Activated CD8-positive, alpha-beta memory T cell treated with anti-CD3 and anti-CD28 coated beads for 36 hours (primary cell): ENCODE measurements at regions not wholly inside any gene's neighbourhood (a gene's known extent, or its start where the extent isn't known, plus 50 kb on each side); places are given as distances from the start of the nearest gene placed in this dataset.
"Not testable (repeated sequence)": the region's sequence is repeated elsewhere in the genome, so short reads cannot be mapped to it uniquely, and the experiment has no call there.

Experiments used
- CTCF ChIA-PET: fragments of 350-600 bp; sonication (Branson Sonifier 250); formaldehyde crosslinking; loops from one replicate; lab custom pipeline; 2021; ENCODE audit warnings: antibody characterized with exemption; lab: Charles Lee
- POLR2A ChIA-PET: fragments of 350-600 bp; sonication (Branson Sonifier 250); formaldehyde crosslinking; loops from one replicate; lab custom pipeline; 2021; ENCODE audit warnings: antibody characterized with exemption; lab: Charles Lee

DNA sequence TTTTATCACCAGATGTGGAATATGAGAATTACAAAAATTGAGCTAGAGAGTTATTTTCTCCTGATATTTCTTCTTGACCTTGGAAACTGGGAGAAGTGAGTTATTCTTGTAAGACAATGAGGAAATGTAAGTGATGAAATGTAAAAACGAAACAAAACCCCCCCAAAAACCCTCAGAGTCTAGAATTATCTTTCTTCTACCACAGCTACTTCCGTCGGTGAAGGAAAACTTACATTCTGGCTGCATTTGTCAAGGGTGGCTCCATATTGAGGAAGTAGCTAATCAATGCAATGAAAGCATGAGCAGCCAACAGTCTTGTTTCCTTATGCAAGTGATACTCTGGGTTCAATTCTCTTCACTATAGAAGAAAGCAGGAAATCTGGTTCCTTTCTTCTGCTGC, 661.7 kb upstream of the CITED2 start:
- POLR2A ChIA-PET: no interaction called here
- CTCF ChIA-PET: no interaction called here

DNA sequence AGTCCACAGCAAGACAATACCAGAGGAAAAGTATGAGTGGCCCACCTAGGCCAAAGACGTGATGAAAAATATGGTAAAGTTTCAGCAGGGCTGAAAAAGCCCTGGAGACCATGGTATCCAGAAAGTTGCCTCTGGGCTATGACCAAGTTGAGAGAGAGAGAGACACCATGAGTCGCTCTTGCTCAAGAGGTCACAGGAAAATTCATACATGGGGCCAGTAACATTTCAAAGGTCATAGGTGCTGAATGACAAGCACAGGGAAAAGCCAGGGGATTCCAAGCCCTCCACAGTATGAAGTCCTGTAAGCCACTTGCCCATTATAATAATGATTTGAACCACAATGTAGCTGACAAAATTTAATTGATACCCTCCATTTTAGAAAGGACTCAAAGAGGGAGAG, 657.7 kb upstream of the CITED2 start:
- ChIA-PET CTCF (no interaction called here), POLR2A (no interaction called here)

DNA sequence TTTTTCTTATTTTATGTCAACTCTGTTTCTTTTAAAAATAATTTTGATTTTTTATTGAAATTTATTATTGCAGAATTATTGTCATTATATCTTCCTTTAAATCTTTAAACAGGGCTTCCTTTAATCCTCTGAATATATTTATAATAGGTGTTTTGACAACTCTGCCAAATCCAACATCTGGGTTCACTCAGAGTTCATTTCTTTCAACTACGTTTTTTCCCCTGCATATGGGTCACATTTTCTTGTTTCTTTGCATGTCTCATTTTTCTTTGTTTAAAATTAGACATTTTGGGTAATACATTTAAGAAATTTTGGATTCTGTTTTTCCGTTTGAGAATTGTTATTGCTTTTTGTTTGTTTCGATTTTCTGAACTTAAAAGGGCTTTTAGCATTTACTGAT, 655.1 kb upstream of the CITED2 start:
- POLR2A ChIA-PET: no interaction called here
- CTCF ChIA-PET: no interaction called here

DNA sequence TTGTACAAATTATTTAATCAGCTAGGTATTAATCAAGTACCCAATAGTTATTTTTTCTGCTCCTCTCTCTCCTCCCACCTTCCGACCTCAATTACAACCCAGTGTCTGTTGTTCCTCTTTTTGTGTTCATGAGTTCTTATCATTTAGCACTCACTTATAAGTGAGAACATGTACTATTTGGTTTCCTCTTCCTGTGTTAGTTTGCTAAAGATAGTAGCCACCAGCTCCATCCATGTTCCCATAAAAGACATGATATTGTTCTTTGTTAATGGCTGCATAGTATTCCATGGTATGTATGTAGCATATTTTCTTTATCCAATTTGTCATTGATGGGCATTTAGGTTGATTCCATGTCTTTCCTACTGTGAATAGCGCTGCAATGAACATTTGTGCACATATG, 652.8 kb upstream of the CITED2 start:
- CTCF ChIA-PET: no interaction called here
- POLR2A ChIA-PET: no interaction called here

DNA sequence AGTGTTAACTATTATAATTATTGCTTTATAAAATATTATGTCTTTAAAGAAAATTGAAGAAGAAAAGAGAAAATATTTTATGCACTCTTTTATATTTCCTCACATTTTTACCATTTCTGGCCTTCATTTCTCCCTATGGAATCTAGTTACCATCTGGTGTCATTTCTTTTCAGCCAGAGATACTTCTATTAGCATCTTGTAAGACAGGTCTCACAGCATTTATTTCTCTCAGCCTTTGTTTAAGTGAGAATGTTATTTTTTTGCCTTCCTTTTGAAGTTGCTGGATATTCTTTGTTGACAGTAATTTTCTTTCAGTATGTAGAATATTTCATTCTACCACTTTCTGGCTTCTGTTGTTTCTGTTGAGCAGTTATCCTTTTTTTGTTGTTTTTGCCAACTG, 652.1 kb upstream of the CITED2 start:
- POLR2A ChIA-PET: no interaction called here
- CTCF ChIA-PET: no interaction called here

DNA sequence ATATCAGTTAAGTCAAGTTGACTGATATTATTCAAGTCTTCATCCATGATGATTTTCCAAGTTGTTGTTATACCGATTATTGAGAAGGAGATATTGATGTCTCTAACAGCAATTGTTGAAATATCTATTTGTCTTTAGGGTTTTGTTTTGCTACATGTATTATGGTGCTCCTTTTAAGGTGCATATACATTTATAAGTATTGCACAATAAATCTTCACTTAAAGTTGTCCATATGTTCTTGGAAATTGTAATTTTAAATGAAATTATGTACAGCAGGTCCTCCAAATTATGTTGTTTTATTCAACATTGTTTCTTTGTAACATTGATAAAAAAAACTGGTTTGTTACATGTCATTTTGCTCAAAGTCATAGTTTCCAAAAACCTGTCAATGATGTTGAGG, 650.7 kb upstream of the CITED2 start:
- POLR2A ChIA-PET: no interaction called here
- CTCF ChIA-PET: no interaction called here

DNA sequence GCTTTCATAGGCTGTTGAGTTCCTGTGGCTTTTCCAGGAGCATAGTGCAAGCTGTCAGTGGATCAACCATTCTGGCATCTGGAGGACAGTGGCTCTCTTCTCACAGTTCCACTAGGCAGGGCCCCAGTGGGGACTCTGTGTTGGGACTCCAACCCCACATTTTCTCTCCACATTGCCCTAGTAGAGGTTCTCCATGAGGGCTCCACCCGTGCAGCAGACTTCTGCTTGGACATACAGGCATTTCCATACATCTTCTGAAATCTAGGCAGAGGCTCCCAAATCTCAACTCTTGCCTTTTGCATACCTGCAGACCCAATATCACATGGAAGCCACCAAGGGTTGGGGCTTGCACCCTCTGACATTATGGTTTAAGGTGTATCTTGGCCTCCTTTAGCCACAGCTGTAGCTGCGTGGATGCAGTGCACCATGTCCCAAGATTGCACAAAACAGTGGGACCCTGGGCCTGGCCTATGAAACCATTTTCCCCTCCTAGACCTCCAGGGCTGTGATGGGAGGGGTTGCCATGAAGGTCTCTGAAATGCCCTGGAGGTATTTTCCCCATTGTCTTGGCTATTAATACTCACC, 645.9 kb upstream of the CITED2 start:
- CTCF ChIA-PET: no interaction called here
- POLR2A ChIA-PET: no interaction called here

DNA sequence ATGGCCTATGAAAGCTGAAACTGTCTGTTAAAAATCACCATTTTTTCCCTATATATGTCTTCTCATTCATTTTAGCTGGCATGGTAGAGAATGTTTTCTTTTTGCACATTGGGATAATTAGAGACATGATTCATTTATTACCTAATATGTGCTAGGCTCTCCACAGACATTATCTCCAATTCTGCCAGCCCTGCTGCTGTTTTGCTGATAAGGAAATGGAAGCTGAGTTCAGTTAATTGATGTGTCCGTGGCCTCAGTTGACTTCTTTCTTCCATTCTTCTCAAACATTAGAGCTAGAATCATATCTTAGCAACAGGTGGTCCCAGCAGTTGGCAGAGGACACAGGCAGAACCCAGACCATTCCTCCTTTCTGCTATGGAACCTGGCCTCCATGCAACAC, 644.1 kb upstream of the CITED2 start:
- CTCF ChIA-PET: no interaction called here
- POLR2A ChIA-PET: no interaction called here

DNA sequence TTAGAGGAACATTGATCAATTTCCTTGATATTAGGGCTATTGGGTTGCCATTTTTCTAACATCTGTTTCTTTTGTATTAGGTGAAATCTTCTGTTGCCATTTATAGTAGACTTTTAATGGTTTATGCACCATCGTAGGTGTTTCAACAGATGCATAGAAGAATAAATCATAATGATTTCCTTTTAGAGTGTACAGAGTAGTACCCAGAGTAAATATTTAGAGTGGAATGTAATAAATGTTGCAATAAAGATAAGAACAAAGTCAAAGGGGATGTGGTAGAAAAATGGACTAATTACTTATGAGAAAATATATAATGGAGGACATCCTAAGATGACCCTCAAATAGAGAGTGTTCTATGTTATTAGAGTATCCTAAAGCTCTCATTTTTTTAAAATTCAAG, 643.0 kb upstream of the CITED2 start:
- CTCF ChIA-PET: no interaction called here

DNA sequence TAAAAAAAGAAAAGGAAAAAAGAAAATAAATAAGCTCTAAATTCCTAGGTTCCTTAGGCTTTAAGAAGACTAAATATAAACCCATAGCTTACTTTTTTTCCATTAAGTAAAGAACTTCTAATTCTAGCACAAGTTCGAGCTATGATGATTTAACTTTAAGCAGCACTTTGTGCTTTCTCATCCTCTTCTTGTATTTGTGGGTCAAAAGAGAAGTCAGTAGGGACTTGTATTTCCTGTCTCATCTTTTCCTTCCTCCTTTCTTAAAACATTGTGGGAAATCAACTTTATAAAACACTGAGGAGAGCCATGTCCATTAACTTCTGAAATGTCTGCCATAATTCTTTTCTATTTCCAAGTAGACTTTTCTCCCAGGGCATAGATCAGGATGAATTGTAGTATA, 637.7 kb upstream of the CITED2 start:
- POLR2A ChIA-PET: no interaction called here
- CTCF ChIA-PET: no interaction called here

More for the DNA sequence above, 643.0 kb upstream of the CITED2 start:
- POLR2A ChIA-PET: no interaction called here

DNA sequence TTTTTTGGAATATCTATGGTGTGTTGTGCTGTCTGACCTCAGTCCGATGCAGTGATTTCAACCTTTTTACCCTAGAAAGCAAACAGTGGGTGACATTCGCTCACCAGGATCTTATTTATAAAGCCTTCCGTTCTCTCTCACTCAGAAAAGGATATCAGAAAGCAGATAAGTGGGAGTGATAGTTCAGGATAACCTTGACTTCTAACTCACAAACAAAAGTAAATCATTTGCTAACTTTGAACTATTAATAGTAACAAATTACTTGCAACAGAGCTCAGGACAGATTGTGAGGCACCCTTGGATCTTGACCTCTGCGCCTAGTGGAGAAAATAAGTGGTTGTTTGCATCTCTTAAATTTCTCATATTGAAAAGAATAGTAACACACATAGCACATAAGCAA, 637.1 kb upstream of the CITED2 start:
- ChIA-PET CTCF (no interaction called here), POLR2A (no interaction called here)

DNA sequence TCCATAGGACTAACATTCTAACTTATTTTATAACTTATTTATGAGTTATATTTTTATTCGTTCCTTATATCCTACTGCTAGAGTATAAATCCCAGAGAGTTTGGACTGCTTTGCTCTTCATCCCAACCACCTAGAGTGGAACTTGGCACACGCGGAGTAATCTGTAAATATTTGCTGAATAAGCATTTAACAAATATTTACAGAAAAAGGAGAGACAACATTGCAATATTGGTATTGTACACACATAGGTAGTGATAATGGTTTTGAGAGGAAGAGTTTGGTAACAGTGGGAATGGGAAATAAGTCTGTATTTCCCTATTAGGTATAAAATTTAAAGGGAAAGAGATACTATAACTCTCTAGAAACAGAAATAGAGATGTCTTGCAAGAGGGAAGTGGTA, 634.8 kb upstream of the CITED2 start:
- POLR2A ChIA-PET: no interaction called here

DNA sequence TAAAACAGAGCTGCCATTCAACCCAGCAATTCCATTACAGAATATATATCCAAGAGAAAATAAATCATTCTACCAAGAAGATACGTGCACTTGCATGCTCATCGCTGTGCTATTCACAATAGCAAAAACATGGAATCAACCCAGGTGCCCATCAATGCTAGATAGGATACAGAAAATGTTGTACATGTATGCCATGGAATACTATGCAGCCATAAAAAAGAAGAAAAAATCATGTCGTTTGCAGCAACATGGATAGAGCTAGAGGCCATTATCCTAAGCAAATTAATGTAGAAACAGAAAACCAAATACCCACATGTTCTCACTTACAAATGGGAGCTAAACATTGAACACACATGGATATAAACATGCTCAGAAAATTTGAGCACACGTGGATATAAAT, 633.1 kb upstream of the CITED2 start:
- ChIA-PET POLR2A (no interaction called here), CTCF (no interaction called here)

More for the DNA sequence above, 634.8 kb upstream of the CITED2 start:
- CTCF ChIA-PET: no interaction called here

DNA sequence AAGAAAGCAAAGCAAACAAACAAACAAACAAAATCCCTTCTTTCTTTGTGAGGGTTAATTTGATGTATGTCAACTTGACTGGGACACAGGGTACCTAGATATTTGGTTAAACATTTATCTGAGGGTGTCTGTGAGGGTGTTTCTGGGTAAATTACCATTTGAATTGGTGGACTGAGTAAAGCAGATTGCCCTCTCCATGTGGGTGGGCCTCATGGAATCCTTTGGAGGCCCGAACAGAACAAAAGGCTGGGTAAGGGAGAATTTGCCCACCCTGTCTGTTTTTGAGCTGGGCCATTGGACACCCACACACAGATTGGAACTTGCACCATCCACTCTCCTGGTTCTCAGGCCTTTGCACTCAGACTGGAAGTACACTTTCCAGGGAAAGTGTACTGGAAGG, 628.8 kb upstream of the CITED2 start:
- ChIA-PET CTCF (no interaction called here), POLR2A (no interaction called here)

DNA sequence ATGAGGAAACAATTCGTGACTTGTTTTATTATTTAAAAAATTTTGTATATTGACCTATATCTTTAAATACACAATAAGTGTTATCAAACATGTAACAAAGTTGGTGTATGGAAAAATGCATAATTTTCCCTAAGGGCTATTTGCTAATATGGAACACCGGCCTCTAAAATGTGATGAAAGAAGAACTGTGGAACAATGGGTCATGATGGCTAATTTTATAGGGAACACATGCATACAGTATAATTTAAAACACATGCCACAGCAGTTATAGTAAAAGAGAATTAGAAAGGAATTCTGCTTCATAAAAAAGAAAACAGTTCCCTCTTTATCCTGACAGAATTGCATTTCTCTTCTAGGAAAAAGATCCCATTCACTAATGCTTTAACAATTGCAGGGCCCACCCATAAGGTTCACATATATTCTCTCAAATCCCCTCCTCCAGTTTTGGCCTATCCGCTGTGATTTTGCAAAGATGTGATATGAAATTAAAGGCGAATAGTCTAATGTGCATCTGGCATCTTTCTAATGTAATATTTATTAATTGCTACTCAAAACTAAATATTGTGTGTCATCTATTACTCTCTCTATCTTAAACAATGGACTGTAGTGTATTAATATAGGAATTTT, 628.1 kb upstream of the CITED2 start:
- ChIA-PET CTCF (no interaction called here), POLR2A (no interaction called here)

DNA sequence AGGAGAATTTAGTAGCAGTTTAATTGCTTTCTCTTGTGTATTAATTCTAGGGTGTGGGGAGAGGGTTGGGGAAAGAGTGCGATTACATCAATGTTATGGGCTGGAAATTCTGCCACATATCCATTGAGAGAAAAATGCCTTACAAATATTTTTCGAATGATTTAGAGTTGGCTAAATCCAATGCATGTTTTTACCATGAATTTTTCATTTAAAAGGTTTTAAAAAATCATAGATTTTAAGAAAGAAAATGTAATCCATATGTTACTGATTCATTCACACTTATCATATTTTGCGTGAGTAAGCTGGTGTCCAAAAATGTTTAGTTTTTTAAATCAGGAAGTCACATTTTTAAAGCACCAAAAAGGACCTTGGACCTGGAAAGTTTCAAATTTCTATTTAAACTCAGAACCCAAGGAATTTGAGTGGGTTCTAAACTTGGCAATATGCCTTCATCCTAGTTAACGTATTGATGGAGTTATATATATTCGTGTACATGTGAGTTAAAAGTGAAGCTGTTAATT, 627.4 kb upstream of the CITED2 start:
- CTCF ChIA-PET: no interaction called here
- POLR2A ChIA-PET: no interaction called here

DNA sequence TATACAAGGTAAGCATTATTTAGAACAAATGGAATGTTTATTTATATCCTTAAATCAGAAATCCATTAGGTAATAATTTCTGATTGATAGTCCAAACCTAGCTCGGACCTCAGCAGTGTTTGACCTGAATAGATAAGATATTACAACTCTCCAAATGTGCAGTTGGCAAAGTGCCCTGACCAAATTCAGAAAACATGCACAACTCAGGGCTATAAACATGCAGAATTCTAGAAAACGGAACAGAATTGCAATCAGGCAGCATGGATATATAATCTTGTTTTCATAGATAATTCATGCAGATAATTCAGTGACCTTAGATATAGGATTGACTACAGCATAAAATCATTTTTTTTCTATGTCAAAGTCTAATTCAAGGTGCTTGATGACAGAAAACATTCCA, 626.6 kb upstream of the CITED2 start:
- ChIA-PET POLR2A (no interaction called here), CTCF (no interaction called here)

DNA sequence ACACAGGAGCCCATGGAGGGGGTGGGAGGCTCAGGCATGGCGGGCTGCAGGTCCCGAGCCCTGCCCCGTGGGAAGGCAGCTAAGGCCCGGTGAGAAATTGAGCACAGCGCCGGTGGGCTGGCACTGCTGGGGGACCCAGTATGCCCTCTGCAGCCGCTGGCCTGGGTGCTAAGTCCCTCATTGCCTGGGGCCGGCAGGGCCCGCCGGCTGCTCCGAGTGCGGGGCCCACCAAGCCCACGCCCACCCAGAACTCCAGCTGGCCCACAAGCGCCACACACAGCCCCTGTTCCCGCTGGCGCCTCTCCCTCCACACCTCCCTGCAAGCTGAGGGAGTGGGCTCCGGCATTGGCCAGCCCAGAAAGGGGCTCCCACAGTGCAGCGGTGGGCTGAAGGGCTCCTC, 625.2 kb upstream of the CITED2 start:
- POLR2A ChIA-PET: not testable (repeated sequence)

DNA sequence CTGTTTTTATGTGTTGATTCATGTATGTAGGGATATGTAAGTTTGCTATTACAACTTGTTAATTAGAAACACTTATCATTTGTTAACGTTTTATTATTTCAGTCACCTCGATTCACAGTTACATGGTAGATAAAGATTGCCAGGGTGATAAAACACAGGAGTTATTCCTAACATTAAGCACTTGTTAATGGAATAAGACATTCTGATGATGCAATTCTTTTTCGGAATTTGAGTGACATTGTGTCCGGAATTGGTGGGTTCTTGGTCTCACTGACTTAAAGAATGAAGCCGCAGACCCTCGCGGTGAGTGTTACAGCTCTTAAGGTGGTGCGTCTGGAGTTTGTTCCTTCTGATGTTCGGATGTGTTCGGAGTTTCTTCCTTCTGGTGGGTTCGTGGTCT, 624.0 kb upstream of the CITED2 start:
- CTCF ChIA-PET, POLR2A ChIA-PET: not testable (repeated sequence)

More for the DNA sequence above, 625.2 kb upstream of the CITED2 start:
- CTCF ChIA-PET: not testable (repeated sequence)

DNA sequence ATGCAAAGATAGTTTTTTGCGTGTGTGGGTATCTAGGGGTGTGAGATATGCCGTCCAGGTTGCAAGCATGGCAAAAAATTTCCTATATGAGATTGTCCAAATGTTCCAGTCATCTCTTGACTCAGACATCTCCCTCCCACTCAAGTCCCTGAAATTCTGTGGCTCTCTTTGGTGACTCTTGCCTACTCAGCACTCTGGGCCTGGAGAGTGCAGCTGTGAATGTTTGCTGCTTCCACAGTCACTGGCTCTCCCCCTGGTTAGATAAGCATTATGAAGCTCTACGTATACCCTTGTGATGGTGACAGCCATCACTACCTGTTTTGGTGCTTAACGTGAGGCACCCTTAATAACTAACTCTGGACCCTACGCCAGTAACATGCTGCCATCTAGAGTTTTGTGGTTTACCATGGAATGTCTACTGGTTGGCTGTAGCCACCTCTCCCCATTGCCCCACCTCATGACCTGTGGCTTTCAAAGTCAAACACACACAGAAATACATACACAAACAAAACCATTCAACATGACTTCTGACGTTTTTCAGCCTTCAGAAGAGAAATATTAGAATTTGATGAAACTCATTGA, 621.9 kb upstream of the CITED2 start:
- ChIA-PET CTCF (no interaction called here), POLR2A (no interaction called here)

DNA sequence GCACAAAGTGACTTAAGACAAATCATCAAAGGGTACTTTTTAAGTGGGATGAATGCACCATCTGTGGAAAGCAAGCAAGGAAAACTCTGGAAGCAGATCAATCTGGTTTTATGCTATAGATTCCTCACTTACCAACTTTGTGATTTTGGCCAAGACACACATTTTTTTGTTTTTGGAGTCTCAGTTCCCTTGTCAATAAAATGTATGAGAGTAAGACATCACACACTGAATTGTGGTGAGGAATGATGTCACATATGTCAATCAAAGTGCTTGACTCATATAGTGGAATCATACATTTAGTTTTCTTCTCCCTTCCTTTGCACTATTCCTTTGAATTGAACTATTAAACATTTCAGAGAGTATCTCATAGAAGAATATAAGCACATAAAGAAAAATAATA, 620.5 kb upstream of the CITED2 start:
- ChIA-PET CTCF (no interaction called here), POLR2A (no interaction called here)
